GM23248 (cell line): ENCODE measurements at regions not wholly inside any gene's neighbourhood (a gene's known extent, or its start where the extent isn't known, plus 50 kb on each side); places are given as distances from the start of the nearest gene placed in this dataset.

Source experiments
- EZH2 ChIP-seq: fragments of 200-600 bp; sonication (generic); IDR thresholded peaks from 2 replicates; pipeline ENCODE4 v1.6.1; 2018; ENCODE audit warnings: antibody characterized with exemption, mild to moderate bottlenecking; ENCODE audit not compliant: insufficient read depth, poor library complexity, severe bottlenecking
- EZH2phosphoT487 ChIP-seq: fragments of 200-600 bp; sonication (generic); IDR thresholded peaks from 2 replicates; pipeline ENCODE4 v1.6.1; 2018; ENCODE audit warnings: antibody characterized with exemption, moderate library complexity, mild to moderate bottlenecking, low read depth; ENCODE audit not compliant: insufficient read depth

GRCh38 chr5:67673618-67674017 lies 477.0 kb upstream of the CD180 start:
- no peak for TF ChIP-seq EZH2phosphoT487
- TF ChIP-seq EZH2 = no peak
